Left lobe of liver (tissue), 2 donors: ENCODE measurements at regions not wholly inside any gene's neighbourhood (a gene's known extent, or its start where the extent isn't known, plus 50 kb on each side); places are given as distances from the start of the nearest gene placed in this dataset.
"Not testable (repeated sequence)": the region's sequence is repeated elsewhere in the genome, so short reads cannot be mapped to it uniquely, and the experiment has no call there.

Experiments
- ATAC-seq: fragments of 200-7000 bp; cut with Tn5 transposase; one replicate; pipeline ENCODE4 v1.9.1; 2020; ENCODE audit warnings: mild to moderate bottlenecking, moderate library complexity
- DNase-seq: peaks from one replicate; pipeline ENCODE4 v3.0.0-alpha.2; 2020; ENCODE audit warnings: low spot score
- donor health status: DM: no; HTN: no; CAD: no; lungs with moderate emphysema.
- donor health status: DM: no; HTN: yes; CAD: no.

GRCh38 chr15:68482246-68482645 lies 50.3 kb upstream of the ITGA11 start:
- no peak for DNase-seq
- no peak for ATAC-seq

- ATAC-seq = no peak
- DNase-seq = no peak
These were observed 51.2 kb upstream of the ITGA11 start for GRCh38 chr15:68483165-68483564.

GRCh38 chr15:68484220-68484619 lies 52.3 kb upstream of the ITGA11 start:
- DNase-seq = no peak
- no peak for ATAC-seq

- DNase-seq (no peak), ATAC-seq (no peak)
These were observed 52.9 kb upstream of the ITGA11 start for GRCh38 chr15:68484696-68485400.

DNA sequence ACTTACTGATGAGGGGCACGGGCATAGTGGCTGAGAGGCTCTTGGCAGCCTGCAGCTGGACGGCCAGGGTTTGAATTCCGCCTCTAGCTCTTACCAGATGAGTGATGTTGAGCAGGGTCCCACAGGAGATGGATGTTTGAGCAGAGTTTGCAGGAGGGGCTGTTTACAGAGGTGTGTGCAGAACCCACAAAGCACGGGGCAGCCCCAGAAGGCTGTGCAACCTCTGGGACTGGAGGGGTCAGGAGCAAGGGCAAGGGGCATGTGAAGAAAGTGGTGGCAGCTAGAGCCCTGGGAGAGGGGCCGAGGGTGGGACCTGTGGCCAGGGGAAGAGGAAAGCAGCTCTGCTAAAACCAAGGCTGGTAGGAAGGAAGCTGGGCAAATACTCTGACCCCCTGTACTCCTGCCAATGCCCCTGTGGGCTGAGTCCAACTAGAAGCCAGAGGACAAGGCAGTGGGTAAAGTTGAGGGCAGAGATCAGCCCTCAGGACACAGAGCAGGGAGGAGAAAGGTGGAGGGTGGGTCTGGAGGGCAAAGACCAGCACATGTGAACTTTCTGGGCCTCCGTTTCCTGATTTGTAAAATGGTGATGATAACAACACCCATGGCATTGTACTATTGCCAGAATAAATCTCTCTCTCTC lies 53.9 kb upstream of the ITGA11 start:
- ATAC-seq (no peak), DNase-seq (no peak)

GRCh38 chr15:68487087-68487843 lies 55.3 kb upstream of the ITGA11 start:
- DNase-seq (no peak), ATAC-seq (no peak)

DNA sequence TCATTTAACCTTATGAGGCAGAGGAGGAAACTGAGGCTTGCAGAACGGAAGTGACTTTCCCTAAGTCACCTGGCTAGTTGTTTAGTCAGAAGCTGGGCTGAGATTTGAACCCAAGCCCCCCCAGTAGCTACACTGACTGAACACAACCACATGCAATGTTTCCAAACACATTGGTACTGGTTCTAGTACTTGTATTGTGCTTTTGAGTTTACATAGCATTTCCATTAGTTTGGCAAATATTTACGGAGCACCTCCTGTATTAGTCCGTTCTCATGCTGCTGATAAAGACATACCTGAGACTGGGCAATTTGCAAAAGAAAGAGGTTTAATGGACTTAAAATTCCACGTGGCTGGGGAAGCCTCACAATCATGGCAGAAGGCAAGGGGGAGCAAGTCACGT lies 56.3 kb upstream of the ITGA11 start:
- DNase-seq (no peak), ATAC-seq (no peak)

GRCh38 chr15:68488966-68489365 lies 57.0 kb upstream of the ITGA11 start:
- ATAC-seq = no peak

DNA sequence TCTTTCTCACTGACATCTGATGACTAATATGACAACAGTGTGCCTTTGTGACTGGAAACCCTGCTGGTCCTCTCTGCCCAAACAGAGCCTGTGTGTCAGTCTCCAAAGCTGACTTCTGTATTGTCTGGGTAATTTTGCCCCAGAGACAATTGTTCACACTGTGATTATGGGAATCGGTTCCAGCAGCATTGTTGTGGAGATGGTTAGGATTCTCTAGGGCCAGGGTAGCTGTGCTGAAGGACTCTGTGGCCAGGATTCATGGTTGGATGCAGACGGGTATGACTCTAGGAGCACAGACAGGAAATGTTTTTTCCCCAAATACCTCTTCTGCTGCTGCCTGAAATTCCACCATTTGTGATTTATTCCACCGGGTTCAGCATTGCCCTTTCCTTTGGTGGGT lies 57.5 kb upstream of the ITGA11 start:
- ATAC-seq = no peak

More at GRCh38 chr15:68488966-68489365, 57.0 kb upstream of the ITGA11 start:
- no peak for DNase-seq

DNA sequence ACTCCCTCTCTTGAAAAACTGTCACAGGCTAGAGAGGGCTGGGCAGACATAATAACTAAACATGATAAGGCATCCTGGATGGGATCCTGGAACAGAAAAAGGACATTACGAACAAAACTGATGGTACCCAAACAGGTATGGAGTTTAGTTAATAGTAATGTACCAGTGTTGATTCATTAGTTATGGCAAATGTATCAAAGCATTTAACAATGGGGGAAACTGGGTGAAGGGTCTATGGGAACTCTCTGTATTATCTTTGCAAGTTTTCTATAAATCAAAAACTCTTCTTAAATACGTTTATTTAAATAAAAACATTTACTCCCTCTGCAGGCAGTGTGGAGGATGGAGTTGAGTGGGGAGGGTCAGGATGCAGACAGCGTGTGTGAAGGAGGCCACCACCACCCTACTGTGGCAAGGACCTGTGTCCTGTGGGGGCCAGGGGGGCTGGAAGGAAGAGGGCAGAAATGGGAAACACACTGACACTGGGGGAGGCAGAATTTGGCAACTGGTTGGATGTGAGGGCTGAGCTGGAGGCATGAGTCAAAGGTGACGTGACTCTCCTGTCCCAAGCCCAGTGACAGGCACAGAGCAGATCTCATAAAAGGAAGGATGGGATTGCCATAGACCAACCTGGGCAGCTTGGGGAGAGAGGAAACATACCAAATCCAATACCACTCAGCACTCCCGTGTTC lies 59.6 kb upstream of the ITGA11 start:
- DNase-seq = no peak
- no peak for ATAC-seq

More for the DNA sequence above, 57.5 kb upstream of the ITGA11 start:
- DNase-seq = peak; percentile 10

DNA sequence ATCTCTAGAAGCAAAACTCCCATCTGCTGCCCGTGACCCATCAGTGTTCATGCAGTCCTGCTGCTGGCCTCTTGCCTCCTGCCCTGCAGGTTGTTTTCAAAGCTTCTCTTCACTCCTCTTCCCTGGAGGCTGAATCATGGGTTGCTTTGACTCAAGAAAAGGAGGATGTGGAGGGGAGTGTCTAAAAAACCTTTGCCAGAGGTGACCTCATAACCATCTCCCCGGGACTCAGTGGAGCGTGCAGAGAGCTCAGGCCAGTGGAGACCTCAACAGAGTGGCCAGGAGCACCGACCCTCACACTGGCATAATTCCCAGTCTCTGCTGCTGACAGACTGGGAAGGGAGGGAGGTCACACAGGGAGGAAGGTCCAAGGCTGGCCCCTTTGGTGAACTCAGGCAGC lies 60.9 kb upstream of the ITGA11 start:
- DNase-seq (no peak), ATAC-seq (no peak)

GRCh38 chr15:68493629-68494028 lies 61.7 kb upstream of the ITGA11 start:
- no peak for DNase-seq
- no peak for ATAC-seq

DNA sequence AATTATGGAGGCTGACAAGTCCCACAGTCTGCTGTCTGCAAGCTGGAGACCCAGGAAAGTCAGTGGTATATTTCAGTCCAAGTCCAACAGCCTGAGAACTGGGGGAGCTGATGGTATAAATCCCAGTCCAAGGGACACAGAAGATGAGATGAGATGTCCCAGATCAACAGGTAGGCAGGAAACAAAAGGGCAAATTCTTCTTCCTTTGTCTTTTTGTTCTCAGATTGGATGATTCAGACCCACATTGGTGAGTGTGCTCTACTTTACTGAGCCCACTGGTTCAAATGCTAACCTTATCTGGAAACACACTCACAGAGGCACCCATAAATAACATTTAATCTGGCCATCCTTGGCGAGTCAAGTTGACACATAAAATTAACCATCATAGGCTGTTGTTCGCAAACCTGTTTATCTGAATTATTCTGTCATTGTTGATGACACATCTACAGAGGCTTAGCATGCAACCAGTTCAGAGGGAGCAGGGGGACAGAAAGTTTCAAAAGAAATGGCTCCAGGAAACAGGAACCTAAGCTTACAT lies 62.7 kb upstream of the ITGA11 start:
- DNase-seq (peak; percentile 0), ATAC-seq (no peak)

GRCh38 chr15:68495221-68495950 lies 63.4 kb upstream of the ITGA11 start:
- no peak for ATAC-seq
- no peak for DNase-seq

- ATAC-seq = no peak
- no peak for DNase-seq
These were observed 64.2 kb upstream of the ITGA11 start for GRCh38 chr15:68495981-68496705.

GRCh38 chr15:68496751-68497150 lies 64.8 kb upstream of the ITGA11 start:
- ATAC-seq = not testable (repeated sequence)
- peak; percentile 2 for DNase-seq

DNA sequence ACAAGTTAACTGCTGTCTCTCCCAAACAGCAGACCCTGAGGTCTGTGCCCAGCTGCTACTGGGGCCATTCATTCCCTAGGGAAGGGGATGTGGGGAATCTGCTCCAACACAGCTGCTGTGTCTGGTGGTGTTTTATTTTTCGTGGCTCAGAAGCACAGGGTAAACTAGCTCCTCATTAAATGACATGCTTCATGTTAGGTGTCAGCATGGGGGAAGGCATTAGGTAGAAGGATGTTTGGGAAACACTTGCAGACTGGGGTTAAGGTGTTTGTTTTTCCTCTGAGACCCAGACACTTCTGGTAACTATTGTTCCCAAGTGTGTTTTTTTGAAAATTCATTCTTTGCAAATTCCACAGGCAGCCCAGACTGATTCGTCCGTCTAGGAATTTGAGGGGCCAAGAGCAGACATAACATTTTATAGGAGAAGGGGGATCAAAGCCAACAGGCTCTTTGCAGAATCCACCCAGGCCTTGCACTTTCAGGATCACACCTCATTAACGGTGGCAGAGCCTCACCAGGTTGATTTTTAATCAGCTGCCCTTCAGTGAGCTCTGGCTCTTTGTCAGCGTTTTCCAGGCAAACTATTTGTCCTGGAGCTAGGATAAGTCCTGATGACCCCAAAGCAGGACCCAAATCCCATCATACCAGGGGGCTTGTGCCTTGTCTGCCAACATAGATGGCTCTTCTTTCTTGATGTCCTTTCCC lies 65.4 kb upstream of the ITGA11 start:
- peak; percentile 12 for DNase-seq
- ATAC-seq = no peak

GRCh38 chr15:68498076-68498475 lies 66.1 kb upstream of the ITGA11 start:
- DNase-seq (peak; percentile 14), ATAC-seq (no peak)
